ENCODE measurements at regions not wholly inside any gene's neighbourhood (a gene's known extent, or its start where the extent isn't known, plus 50 kb on each side); places are given as distances from the start of the nearest gene placed in this dataset.

GRCh38 chr15:31733424-31733823 is 296.9 kb upstream of the CHRNA7 start:
- TF ChIP-seq CTCF (IDR thresholded peaks at IDR 0.05; ENCODE audit: insufficient read depth, low read depth, low read length) (no peak), EZH2 (IDR thresholded peaks at IDR 0.05; ENCODE audit: insufficient read depth, low read length) (no peak)
